ENCODE measurements at regions not wholly inside any gene's neighbourhood (a gene's known extent, or its start where the extent isn't known, plus 50 kb on each side); places are given as distances from the start of the nearest gene placed in this dataset.

DNA sequence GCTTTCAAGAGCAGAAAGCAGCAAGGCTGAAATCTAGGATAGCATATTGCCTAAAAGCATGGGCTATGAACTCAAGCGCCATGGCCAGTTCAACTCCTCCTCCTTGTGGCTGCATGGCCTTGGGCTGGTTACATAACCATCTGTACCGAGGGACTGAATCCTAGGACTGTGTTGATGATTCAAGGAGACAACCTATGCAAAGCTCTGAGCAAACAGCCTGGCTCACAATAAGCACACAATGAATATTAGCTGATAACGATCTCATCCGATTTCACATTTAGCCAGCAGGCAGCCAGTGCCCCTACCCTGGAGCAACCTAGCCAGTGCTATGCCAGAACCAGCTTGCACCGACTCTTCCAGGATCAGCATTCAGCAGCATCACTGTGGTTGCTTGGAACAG lies 698.4 kb downstream of the TBC1D22A start:
- H3K4me3 ChIP-seq (ENCODE audit: low read length): no peak overlapping the region
- H3K9me2 ChIP-seq (replicated peaks; ENCODE audit: low read length): no peaks in the 10 kb centered on the region
- 0 out of 2 replicates have a peak, but pooled peaks cover 4% of the 10 kb centered on the region for H3K27me3 ChIP-seq (ENCODE audit: low read length)
- no peak overlapping the region for H2AFZ ChIP-seq (ENCODE audit: low read length)
- no peak overlapping the region for H3K27ac ChIP-seq (ENCODE audit: low read length)
- ATAC-seq: peak; percentile 33; the same call in 1 of the 2 replicates
- H3K4me2 ChIP-seq (ENCODE audit: low read length): no peak overlapping the region
- intact Hi-C loops (cut with micrococcal nuclease): no loop called here
- DNase-seq: peak; percentile 47
- no peaks in the 10 kb centered on the region for H3K79me2 ChIP-seq (ENCODE audit: low read length)
- BruUV-seq (replicated peaks): no TSS peak
- no peaks in the 10 kb centered on the region for H4K20me1 ChIP-seq (ENCODE audit: low read length)
- TF ChIP-seq EZH2phosphoT487 (IDR thresholded peaks at IDR 0.05; ENCODE audit: borderline replicate concordance, low read length): no peak
- no peak for TF ChIP-seq EZH2 (IDR thresholded peaks at IDR 0.05; ENCODE audit: low read length, unreplicated experiment)
- no peak for TF ChIP-seq CTCF (conservative IDR thresholded peaks at IDR 0.05; ENCODE audit: low read depth, low read length)
- no peaks in the 10 kb centered on the region for H3K9me3 ChIP-seq (ENCODE audit: low read length)
- no peaks in the 10 kb centered on the region for H3K36me3 ChIP-seq (ENCODE audit: low read depth, low read length)
- no peaks in the 10 kb centered on the region for H3K4me1 ChIP-seq (ENCODE audit: insufficient read depth, low read length)
- CTCF ChIA-PET: no interaction called here
- H3K9ac ChIP-seq (ENCODE audit: low read length): no peak overlapping the region
- POLR2A ChIA-PET (ENCODE audit: unreplicated experiment): no interaction called here
- H3F3A ChIP-seq (ENCODE audit: low read length, unreplicated experiment): no peaks in the 10 kb centered on the region

- ChIA-PET POLR2A (ENCODE audit: unreplicated experiment) (no interaction called here), CTCF (no interaction called here)
- Histone ChIP-seq H3K4me3 (ENCODE audit: low read length) (no peak overlapping the region), H3K27me3 (ENCODE audit: low read length) (0 out of 2 replicates have a peak, but pooled peaks cover 4% of the 10 kb centered on the region), H3K4me2 (ENCODE audit: low read length) (no peak overlapping the region), H3K4me1 (ENCODE audit: insufficient read depth, low read length) (no peaks in the 10 kb centered on the region), H2AFZ (ENCODE audit: low read length) (no peak overlapping the region), H3K27ac (ENCODE audit: low read length) (no peak overlapping the region), H3K9me3 (ENCODE audit: low read length) (no peaks in the 10 kb centered on the region), H3F3A (ENCODE audit: low read length, unreplicated experiment) (no peaks in the 10 kb centered on the region), H3K36me3 (ENCODE audit: low read depth, low read length) (no peaks in the 10 kb centered on the region), H3K9ac (ENCODE audit: low read length) (no peak overlapping the region), H4K20me1 (ENCODE audit: low read length) (no peaks in the 10 kb centered on the region), H3K9me2 (replicated peaks; ENCODE audit: low read length) (no peaks in the 10 kb centered on the region), H3K79me2 (ENCODE audit: low read length) (no peaks in the 10 kb centered on the region)
- DNase-seq (no peak), ATAC-seq (no peak)
- intact Hi-C loops (cut with micrococcal nuclease): no loop called here
- no TSS peak for BruUV-seq (replicated peaks)
- TF ChIP-seq EZH2phosphoT487 (IDR thresholded peaks at IDR 0.05; ENCODE audit: borderline replicate concordance, low read length) (no peak), CTCF (conservative IDR thresholded peaks at IDR 0.05; ENCODE audit: low read depth, low read length) (no peak)
Measured at GRCh38 chr22:47460176-47460575, 697.7 kb downstream of the TBC1D22A start.

GRCh38 chr22:47458348-47458747 lies 695.9 kb downstream of the TBC1D22A start:
- intact Hi-C loops (cut with micrococcal nuclease): no loop called here
- BruUV-seq (replicated peaks): no TSS peak
- ATAC-seq: no peak

More at GRCh38 chr22:47458348-47458747, 695.9 kb downstream of the TBC1D22A start:
- DNase-seq: no peak
- Histone ChIP-seq H3K4me3 (ENCODE audit: low read length) (no peak overlapping the region), H3K9me3 (ENCODE audit: low read length) (no peaks in the 10 kb centered on the region), H4K20me1 (ENCODE audit: low read length) (no peaks in the 10 kb centered on the region), H3K9me2 (replicated peaks; ENCODE audit: low read length) (no peaks in the 10 kb centered on the region), H3K27me3 (ENCODE audit: low read length) (0 out of 2 replicates have a peak, but pooled peaks cover 4% of the 10 kb centered on the region), H3K9ac (ENCODE audit: low read length) (no peak overlapping the region), H3K36me3 (ENCODE audit: low read depth, low read length) (no peaks in the 10 kb centered on the region), H2AFZ (ENCODE audit: low read length) (no peak overlapping the region), H3F3A (ENCODE audit: low read length, unreplicated experiment) (no peaks in the 10 kb centered on the region), H3K4me2 (ENCODE audit: low read length) (no peak overlapping the region), H3K4me1 (ENCODE audit: insufficient read depth, low read length) (no peaks in the 10 kb centered on the region), H3K79me2 (ENCODE audit: low read length) (no peaks in the 10 kb centered on the region), H3K27ac (ENCODE audit: low read length) (no peak overlapping the region)
- TF ChIP-seq EZH2phosphoT487 (IDR thresholded peaks at IDR 0.05; ENCODE audit: borderline replicate concordance, low read length): no peak
- TF ChIP-seq CTCF (conservative IDR thresholded peaks at IDR 0.05; ENCODE audit: low read depth, low read length): no peak
- no peak for TF ChIP-seq EZH2 (IDR thresholded peaks at IDR 0.05; ENCODE audit: low read length, unreplicated experiment)
- ChIA-PET POLR2A (ENCODE audit: unreplicated experiment) (no interaction called here), CTCF (no interaction called here)

All from PC-3 (cell line).